ENCODE measurements at regions not wholly inside any gene's neighbourhood (a gene's known extent, or its start where the extent isn't known, plus 50 kb on each side); places are given as distances from the start of the nearest gene placed in this dataset.

DNA sequence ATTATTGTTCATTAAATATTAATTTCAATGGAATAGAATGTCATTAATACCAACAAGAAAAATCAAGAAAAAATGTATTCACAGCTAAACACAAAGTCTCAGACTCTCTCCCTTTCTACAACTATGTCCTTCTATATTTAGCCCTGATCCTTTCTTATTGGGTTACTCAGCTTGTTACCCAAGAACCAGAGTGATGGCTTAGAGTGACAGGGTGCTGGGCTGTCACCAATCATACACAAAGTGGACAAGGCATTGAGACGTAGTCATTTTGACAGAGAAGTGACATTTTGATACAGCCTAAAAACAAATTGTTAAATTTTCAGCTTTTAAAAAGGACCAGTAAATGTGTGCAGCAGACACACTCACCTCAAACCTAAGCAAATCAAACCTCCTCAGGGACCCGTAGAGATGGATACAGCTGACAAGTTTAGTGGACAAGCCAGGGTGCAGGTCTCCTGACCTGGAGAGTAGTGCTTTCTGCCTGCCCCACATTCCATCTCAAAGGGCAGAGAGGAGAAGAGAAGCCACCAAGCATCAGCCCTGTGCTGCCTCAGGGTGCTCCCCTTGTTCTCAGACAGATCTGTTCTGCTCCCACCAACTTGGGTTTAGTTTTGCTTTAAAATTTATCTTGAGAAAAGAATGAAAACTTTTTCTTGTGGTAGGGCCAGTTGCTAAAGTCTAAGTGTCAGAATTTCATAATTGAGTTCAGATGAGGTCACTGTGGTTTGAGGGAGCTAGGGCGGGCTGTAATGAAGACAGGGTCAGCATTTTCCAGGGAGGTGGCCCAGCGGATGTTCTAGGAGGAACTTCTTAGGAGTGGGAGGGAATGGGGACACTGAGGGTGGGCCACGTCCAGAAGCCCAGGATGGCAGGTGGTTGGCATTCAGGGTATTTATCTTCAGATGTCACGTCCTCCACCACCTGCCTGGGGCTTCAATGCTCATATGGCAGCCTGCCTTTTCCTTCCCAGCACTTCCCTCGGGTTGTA, 136.5 kb upstream of the TBL1XR1 start:
- TF ChIP-seq, protein P1, sequence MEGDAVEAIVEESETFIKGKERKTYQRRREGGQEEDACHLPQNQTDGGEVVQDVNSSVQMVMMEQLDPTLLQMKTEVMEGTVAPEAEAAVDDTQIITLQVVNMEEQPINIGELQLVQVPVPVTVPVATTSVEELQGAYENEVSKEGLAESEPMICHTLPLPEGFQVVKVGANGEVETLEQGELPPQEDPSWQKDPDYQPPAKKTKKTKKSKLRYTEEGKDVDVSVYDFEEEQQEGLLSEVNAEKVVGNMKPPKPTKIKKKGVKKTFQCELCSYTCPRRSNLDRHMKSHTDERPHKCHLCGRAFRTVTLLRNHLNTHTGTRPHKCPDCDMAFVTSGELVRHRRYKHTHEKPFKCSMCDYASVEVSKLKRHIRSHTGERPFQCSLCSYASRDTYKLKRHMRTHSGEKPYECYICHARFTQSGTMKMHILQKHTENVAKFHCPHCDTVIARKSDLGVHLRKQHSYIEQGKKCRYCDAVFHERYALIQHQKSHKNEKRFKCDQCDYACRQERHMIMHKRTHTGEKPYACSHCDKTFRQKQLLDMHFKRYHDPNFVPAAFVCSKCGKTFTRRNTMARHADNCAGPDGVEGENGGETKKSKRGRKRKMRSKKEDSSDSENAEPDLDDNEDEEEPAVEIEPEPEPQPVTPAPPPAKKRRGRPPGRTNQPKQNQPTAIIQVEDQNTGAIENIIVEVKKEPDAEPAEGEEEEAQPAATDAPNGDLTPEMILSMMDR (IDR thresholded peaks at IDR 0.05), result no peak
- TF ChIP-seq ELF4 (CRISPR knock-in tag; IDR thresholded peaks at IDR 0.05; ENCODE audit: low read depth), result no peak
